Stimulated activated CD4-positive, alpha-beta T cell treated with anti-CD3 and anti-CD28 coated beads, TNF-alpha, amount 100 ng/mL, for 48 hours (primary cell): ENCODE measurements at regions not wholly inside any gene's neighbourhood (a gene's known extent, or its start where the extent isn't known, plus 50 kb on each side); places are given as distances from the start of the nearest gene placed in this dataset.

ENCODE experiments used
- DNase-seq, 3 donors: peaks; one replicate each; pipeline ENCODE4 v3.0.0-alpha.2; 2020; ENCODE audit warnings: low read depth in 3 of 3

DNA sequence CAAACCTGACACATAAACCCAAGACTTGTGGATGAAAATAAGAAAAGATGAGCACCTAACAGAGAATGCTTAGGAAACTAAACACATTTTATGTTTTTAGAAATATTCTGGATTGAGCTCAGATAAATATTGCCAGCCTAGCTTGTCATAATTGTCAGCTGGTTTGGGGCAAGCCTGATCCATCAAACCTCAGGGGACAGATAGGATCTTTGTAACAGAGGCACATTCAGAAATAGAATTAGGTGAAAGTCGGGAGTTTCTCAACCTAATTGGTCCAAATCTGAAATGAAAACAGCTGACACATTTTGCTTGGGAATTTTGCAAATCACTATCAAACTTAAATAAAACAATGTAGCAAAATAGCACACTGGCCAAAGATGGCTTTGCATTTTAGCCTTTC is 503.7 kb downstream of the ANXA1 start:
- no peak for DNase-seq

DNA sequence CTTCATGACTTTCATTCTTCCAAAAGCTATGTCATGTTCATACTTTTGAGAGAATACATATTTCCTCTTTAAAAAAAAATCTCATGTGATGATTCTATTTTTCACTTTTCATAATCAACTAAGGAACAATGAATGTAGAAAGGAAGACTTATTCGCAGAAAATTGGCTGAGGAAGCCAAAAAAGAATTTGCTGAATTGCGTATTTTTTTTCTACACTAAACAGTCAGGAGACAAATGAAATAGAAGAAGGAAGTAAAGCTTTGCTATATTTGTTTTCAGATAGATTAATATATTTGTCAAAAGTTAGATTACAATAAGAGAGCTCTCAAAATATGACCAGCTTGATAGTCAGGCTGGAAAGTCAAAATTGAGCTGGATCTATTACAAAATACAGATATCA is 504.2 kb downstream of the ANXA1 start:
- no peak for DNase-seq

DNA sequence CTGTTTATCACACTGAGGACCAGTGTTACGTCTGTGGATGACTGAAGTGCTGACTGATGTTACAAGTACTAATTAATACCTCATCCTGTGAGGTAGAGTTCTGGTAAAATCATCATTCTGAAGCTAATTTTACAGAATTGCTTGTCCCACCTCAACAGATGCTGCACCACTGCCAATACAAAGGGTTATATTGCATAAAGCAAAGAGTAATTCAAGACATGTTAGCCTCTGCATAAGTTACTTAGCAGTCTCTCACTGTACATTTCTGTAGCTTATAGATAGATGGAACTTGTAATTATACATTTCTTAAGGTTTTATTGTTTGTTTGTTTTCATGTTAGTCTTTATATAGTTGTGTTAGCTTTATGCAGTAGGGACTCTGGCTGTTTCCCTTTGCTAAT is 513.6 kb downstream of the ANXA1 start:
- no peak for DNase-seq

DNA sequence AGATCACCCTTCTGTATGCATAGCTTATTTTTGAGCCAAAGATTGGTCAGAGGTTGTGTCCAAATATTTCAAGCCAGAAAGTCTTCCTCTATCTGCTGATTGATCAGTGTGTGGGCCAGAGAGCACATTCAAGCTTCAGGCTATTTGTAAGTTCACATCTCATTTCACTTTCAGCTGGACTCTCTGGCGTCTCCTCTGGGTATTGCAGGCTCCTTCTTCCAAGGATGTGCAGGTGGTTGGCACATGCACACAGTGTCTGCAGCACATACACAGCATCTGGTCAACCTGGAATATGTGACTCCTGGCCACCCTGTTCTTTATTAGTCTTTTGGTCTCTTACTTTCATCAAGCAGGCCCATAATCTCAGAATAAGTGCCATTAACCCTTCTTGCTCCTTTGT is 516.1 kb downstream of the ANXA1 start:
- DNase-seq: no peak

DNA sequence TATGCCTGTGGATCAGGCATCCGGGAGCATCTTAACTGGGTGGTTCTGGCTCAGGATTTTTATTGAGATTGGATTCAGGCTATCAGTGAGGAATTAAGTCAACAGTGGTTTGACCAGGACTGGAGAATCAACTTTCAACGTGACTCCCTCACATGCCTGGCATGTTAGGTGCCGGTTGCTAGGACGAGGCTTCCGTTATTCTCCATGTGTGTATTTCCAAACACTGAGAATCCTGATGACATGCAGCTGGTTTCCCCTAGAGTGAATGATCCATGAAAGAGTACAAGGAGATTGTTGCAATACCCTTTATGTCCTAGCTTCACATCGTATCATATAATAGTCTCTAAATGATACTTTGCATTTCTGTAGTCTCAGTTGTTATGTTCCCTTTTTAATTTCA is 529.2 kb downstream of the ANXA1 start:
- DNase-seq: no peak

DNA sequence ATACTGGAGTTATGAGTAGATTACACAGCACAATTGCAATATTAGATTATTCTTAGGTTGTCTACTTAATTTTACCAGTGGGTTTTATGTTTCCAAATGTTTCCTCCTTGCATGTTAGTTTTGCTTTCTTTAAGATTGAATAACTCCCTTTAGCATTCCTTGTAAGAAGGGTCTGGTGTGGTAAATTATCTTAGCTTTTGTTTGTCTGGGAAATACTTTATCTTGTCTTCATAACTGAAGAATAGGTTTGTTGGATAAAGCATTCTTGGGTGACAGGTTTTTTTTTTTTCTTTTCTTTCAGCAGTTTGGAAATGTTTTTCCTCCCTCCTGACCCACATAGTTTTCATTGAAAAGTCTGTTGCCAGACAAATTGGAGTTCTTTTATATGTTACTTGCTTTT is 531.1 kb downstream of the ANXA1 start:
- DNase-seq: no peak

DNA sequence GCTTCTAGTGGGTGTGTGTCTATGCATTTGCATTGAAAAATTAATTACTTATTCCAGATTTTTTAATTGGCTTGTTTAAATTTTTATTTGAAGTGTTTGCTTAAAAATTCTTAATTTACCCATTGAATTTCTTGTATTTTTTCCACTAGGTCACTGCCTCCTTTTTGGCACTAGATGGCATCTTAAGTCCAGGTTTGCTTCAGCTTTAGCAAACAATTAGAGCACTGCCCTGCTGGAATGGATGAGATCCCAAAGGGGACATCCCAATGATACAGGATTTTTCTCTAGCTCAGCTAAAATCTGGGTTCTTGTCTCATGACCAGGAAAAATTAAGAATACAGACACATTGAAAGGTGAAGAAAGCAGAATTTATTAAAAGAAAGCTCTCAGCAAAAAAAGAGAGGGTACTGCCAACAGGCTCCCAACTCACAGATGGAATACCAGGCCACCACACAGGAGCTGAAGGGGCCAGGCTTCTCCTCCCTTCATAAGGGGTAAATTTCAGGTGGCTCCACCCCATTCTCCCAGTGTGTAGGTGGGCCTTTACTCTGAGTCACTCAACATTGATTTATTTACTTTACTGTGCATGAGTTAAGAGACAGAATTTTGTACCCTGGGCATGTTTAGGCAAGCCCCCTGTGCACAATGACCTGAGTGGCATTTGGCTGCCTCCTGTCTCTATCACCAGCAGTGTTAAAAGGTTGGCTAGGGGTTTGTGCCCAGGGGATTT is 532.4 kb downstream of the ANXA1 start:
- no peak for DNase-seq

DNA sequence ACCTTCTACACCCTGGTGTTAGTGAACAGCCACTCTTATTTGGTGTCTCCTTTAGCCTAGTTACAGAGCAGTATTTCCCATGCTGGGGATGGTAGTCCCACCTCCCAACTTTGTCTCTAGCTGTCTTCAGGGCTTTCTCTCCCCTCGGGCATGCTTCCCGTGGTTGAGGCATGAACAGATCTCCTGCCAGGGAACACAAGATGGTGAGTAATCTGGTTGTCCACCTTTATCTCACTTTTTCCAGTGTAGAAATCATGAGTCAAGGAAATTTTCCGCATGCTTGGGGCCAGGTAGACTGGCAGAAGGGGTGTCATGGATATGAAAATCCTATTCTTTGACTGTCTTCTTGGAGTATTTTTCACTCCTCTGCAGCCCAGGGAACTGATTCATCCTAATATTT is 532.9 kb downstream of the ANXA1 start:
- no peak for DNase-seq

DNA sequence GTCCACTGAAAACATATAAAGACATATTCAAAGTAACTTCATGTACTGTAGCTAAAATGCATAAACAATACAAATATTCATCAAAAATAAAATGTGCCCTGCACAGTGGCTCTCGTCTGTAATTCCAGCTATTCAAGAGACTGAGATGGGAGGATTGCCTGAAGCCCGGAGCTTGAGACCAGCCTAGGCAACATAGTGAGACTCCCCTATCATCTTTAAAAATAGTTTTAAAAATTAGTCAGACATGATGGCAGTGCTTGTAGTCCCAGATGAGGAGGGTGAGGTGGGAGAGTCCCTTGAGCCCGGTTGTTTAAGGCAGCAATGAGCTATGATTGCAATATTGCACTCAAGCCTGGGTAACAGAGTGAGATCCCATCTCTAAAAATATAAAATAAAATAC is 534.1 kb downstream of the ANXA1 start:
- no peak for DNase-seq

DNA sequence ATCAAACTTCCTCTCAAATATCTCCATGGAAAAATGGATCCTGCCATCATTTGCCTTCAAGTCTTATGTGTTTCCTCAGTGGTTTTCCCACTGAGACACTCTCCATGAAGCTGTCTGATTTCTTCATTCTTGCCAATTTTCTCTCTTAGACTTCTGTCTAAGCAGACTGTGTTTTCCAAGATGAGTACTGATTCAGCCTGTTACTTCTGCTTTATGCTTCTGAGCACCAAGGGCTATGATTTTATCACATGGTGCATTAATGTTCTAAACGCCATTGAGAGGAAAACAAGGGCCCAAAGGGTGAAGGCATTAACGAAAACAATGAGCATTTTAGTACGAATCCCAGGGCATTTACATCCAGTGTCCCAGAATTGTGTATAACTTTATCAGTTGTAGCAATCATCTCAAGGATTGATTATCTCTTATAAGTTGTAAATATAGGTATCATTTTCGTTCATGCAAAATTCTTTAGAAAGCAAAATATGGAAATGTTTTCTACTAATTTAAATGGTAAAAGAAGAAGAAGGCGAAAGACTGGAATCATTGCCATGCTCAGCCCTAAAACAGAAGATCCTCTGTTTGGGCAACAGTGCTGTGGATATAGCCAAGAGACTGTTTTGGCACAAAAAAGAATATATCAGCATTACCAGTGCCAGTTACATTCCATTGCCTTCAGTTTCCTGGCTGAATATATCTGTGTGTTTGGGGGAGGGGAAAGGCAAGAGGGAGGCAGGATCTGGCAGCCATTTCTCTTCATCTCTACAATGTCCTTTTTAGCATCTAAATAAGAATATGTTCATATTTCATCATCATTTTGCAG is 537.6 kb downstream of the ANXA1 start:
- no peak for DNase-seq

DNA sequence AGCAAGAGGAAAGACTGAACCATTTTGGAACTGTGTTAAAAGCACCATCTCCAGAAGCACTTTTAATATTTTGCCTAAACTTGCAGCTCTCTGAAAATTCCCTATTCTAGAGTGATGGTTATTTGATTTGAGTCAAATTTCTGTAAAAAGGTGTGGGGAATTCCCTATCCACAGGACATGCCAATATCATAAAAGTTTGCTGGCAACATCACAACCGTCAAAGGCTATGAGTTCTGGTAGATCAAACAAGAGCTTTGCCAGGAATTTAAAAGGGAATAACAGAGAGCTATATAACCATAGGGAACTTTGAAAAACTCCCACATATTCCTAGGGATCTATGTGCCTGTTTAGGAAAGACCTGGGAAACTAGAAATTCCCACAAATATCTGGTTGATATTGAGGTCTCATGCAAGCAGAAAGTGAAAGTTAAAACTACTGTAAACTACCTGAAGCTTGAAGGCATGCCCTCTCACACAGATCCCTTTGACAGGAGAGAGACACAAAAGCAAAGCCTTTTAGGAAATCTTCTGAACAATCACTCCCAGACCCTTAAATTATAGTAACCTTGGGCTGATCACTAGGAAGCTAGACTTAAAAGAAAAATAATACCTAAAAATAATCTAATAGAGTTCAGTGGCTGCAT is 549.9 kb downstream of the ANXA1 start:
- DNase-seq: no peak

DNA sequence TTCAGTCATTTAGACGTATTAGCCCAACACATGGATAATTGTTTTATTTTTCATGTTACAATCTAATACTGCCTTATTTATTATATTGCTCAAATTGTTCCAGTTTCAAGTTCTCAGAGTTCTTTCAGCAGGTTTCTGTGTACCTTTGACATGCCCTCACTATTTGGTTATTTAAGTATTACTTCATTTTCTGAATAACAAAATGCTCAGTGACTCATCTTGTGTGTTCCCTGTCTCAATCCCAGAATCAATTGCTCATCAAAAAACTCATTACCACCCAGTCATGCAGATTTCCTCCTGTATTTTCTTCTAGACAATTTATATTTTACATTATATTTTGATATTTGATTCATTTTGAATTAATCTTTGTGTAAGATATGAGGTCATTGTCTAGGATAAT is 562.6 kb downstream of the ANXA1 start:
- no peak for DNase-seq

DNA sequence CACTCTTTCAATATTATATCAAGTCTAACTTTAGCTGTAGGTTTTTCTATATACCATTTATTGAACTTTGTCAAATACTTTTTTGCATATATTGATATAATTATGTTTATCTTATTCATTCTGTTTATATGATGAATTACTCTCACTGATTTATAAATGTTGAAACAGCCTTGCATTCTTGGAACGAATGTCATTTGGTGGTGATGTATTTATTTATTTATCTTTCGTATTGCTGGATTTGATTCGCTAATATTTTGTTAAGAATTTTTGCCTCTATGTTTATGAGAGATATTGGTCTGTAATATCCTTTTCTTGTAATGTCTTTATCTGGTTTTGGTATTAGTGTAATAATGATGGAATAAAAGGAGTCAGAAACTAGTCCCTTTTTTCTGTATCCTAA is 563.9 kb downstream of the ANXA1 start:
- DNase-seq: no peak

DNA sequence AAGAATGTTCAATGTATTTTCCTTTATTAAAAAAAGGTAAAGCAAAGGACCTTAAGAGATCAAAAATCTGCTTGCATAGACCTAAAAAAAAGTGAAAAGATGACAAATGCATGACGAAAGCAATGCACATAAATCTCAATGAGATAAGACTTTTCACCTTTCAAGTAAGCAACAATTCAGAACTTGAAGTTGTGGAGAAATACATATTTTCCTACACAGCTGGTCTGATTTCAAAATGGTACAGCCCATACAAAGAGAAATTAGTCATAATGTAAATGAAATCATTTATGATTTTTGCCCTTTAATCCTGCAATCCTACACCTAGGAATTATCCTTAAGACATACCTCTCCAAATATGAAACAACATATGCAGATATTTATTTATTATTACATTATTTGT is 568.0 kb downstream of the ANXA1 start:
- DNase-seq: no peak

DNA sequence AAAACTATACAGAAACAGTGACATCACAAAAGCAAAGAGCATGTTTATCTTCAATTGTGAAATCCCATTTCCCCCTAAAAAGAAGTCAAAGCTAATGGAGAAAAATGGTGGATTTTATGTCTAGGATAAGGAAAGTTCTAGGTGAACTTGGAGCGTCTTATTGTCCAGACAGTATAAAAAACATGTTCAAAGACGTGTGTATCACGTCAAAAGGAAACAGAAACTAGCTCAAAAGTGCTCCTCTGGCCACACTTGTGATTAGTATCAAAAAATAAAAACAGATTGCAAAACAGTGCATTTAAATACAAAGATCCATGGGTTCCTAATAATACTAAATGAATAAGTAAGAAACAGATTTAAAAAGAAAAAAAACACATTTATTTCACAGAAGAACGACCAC is 568.9 kb downstream of the ANXA1 start:
- no peak for DNase-seq

DNA sequence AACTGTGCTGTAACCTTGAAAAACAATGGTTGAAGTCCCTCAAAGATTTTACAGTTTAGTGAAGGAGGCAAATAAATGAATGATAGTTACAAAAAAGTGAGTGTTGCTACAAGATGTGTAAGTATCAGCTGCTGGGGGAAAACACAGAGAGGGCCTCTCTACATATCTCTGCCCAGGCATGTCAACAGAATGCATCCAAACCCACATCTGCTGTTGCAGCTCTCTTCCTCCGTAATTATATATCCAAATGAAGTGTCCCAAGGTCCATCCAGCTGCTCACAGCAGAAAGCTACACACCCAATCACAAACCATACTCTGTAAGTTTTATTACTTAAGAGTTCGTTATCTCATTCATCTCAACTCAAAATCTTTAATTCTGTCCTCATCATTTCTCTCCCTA is 584.6 kb downstream of the ANXA1 start:
- DNase-seq: no peak

DNA sequence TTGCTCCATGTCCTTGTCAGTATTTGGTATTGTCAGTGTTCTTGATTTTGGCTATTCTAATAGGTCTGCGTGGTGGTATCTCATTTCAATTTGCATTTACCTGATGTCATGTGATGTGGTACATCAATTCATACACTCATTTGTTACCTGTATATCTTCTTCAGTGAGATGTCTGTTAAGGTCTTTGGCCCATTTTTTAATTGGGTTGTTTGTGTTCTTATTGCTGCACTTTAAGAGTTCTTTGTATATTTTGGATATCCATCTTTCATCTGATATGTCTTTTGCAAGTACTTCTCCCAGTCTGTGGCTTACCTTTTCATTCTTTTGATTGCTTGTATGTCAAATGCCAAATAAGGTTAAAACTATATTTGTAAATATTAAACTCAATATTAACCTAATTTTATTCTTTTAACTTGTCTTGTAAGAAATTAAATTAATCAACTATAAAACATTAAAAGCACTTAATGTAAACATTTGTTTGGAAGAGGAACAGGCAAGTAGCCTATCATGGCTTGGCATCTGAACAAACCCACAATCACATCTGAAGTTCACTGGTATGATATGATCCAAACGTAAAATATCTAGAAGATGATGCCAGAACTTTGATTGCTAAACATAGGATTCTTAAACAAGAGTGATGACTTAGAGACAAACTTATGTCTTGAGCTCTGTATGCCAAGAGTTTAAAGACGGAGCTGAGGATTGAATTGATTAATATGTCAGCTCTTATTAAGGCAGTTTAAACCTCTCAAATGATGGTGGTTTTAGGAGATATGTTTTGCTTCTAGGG is 587.3 kb downstream of the ANXA1 start:
- no peak for DNase-seq

DNA sequence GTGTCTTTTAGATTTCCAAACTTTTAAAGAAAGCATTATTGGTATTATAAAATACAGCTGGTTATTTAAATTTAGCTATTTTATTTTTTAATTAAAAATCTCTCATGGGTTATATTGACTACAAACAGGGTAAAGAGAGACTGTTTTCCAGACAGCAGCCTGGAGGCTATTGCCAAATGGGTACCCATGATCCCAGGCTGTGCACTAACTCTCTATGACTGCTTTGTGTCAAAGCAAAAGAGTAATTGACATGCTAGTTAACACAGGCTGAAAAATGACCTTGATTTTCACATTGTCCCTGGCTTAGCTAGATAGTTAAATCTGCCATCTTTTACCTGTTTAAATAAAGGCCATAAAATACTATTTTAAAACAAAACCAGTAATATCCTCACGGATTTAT is 589.7 kb downstream of the ANXA1 start:
- DNase-seq: no peak

DNA sequence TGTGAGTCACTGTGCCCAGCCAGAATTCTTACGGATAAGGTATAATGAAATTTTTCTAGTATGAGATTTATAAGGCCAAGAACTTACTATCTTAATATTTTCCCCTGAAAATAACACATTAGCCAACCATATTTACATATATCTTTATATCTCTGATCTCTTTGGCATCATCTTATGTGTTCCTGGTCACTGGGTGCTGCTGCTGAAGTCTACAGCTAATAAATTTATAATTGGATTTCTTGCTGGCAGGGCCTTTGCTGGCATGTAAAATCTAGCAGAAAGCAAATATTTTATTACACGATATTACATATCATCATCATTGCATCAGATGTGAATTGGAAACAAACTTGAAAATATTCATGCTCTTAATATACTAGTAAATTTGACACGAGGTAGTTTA is 590.7 kb downstream of the ANXA1 start:
- DNase-seq: no peak

DNA sequence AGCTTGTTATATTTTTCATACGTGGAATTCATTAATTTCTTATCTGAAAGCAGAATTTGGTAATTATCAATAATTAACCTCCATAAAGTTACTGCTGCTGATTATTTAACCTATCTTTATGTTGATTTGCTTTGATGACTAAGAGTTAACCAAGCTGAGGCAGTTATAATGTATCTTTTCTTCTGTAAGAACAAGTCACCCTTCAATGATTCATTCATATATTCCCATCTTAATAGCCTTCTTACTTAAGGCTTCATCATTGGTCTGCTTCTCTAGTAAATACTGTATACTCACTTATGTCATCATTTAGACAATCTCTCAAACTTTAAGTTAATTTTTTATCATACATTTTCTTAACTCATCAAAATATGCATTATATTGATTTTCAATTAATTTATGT is 592.2 kb downstream of the ANXA1 start:
- DNase-seq: no peak

DNA sequence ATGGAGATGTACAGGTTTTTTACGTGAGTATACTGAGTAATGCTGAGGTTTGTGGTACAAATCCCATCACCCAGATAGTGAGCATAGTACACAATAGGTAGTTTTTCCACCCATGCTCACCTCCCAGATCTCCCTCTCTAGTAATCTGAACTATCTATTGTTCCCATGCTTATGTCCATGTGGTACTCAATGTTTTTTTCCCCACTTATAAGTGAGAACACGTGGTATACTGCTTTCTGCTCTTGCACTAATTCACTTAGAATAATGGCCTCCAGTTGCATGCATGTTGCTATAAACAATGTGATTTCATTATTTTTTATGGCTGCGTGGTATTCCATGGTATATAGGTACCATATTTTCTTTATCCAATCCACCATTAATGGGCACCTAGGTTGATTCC is 593.9 kb downstream of the ANXA1 start:
- DNase-seq: no peak

DNA sequence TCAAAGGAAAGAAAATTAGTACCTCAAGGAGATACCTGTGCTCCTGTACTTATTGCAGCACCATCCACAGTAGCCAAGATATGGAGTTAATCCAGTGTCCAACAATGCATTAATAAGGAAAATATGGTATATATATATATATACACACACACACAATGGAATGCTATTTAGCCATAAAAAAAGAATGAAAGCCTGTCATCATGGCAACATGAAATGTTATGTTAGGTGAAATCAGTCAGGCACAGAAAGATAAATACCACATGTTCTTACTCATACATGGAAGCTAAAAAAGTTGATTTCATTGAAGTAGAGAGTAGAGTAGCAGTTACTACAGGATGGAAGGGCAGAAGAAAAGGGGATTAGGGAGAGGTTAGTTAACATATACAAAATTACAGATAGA is 601.5 kb downstream of the ANXA1 start:
- DNase-seq: no peak
